A549 (cell line): ENCODE measurements at regions not wholly inside any gene's neighbourhood (a gene's known extent, or its start where the extent isn't known, plus 50 kb on each side); places are given as distances from the start of the nearest gene placed in this dataset.

ENCODE experiments used
- CHD4 ChIP-seq: fragments of 200-600 bp; sonication (generic); IDR thresholded peaks from 2 replicates; pipeline ENCODE4 v1.6.1; 2016; ENCODE audit warnings: antibody characterized with exemption, mild to moderate bottlenecking, borderline replicate concordance
- MAFK ChIP-seq: fragments of 450-650 bp; IDR thresholded peaks from 2 replicates; pipeline ENCODE4 v1.6.1; 2014; ENCODE audit not compliant: partially characterized antibody
- POLR2A ChIP-seq: IDR thresholded peaks from 2 replicates; pipeline ENCODE4 v1.6.1; 2012; ENCODE audit warnings: mild to moderate bottlenecking, low read length
- RCOR1 ChIP-seq: fragments of 150-350 bp; IDR thresholded peaks from 2 replicates; pipeline ENCODE4 v1.6.1; 2014; ENCODE audit warnings: antibody characterized with exemption, low read length, low read depth
- SMC3 ChIP-seq: fragments of >200 bp; sonication (Bioruptor Twin); formaldehyde crosslinking; IDR thresholded peaks from 3 replicates; pipeline ENCODE4 v1.6.1; 2018; ENCODE audit warnings: inconsistent platforms
- ZFP36 ChIP-seq: fragments of 450-650 bp; IDR thresholded peaks from 2 replicates; pipeline ENCODE4 v1.6.1; 2014; ENCODE audit warnings: borderline replicate concordance; ENCODE audit not compliant: partially characterized antibody
- TF ChIP-seq, protein P1 (sequence below): fragments of 450-650 bp; IDR thresholded peaks from 2 replicates; pipeline ENCODE4 v1.6.1; 2014; ENCODE audit warnings: antibody characterized with exemption
- TF ChIP-seq, protein P2 (sequence below): fragments of >200 bp; sonication (Bioruptor Twin); formaldehyde crosslinking; IDR thresholded peaks from 3 replicates; pipeline ENCODE4 v1.5.1; 2016

DNA sequence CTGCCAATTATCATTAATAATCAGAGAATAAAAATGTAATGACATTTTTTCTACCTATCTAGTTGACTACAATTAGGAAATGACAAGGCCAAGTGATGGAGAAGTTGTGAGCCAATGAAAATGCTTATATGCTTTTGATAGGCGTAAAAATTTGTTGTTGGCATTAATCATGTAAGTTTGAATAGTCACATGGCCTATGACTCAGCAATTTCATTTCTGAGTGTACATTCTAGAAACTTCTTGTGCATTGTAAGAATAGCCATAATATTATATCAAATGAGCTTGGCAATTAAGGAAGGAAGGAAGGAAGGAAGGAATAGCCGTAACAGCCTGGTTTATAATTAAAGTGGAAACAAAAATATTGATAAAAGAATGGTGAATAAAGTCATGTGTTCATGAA lies 179.9 kb downstream of the PTH2R start:
- TF ChIP-seq, protein P1, sequence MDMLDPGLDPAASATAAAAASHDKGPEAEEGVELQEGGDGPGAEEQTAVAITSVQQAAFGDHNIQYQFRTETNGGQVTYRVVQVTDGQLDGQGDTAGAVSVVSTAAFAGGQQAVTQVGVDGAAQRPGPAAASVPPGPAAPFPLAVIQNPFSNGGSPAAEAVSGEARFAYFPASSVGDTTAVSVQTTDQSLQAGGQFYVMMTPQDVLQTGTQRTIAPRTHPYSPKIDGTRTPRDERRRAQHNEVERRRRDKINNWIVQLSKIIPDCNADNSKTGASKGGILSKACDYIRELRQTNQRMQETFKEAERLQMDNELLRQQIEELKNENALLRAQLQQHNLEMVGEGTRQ: no peak
- TF ChIP-seq CHD4: no peak
- TF ChIP-seq ZFP36: no peak
- TF ChIP-seq RCOR1: no peak
- TF ChIP-seq MAFK: peak; percentile 89
- TF ChIP-seq SMC3: no peak
- TF ChIP-seq, protein P2, sequence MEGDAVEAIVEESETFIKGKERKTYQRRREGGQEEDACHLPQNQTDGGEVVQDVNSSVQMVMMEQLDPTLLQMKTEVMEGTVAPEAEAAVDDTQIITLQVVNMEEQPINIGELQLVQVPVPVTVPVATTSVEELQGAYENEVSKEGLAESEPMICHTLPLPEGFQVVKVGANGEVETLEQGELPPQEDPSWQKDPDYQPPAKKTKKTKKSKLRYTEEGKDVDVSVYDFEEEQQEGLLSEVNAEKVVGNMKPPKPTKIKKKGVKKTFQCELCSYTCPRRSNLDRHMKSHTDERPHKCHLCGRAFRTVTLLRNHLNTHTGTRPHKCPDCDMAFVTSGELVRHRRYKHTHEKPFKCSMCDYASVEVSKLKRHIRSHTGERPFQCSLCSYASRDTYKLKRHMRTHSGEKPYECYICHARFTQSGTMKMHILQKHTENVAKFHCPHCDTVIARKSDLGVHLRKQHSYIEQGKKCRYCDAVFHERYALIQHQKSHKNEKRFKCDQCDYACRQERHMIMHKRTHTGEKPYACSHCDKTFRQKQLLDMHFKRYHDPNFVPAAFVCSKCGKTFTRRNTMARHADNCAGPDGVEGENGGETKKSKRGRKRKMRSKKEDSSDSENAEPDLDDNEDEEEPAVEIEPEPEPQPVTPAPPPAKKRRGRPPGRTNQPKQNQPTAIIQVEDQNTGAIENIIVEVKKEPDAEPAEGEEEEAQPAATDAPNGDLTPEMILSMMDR: no peak
- no peak for TF ChIP-seq POLR2A
